ENCODE measurements at regions not wholly inside any gene's neighbourhood (a gene's known extent, or its start where the extent isn't known, plus 50 kb on each side); places are given as distances from the start of the nearest gene placed in this dataset.

DNA sequence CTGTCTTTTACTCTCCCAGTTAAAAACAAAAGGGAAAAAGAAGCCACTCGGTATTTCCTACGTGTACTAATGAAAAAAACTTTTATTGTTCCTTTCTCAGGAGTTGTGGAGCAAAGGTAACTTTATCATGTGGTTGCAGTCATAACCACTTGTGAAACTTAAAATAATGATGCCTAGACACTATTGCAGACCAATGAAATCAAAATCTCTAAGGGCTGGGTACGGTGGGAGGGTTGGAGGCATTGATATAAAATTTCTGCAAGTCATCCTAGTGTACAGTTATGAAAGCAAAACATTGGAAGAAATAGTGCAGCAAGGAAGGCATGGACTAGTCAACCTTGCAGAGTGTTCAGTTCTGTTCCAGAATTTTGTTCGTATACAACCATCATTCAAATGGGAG, 808.8 kb downstream of the TUSC7 start:
- Mint-ChIP-seq H3K27ac (no peak overlapping the region), H3K36me3 (ENCODE audit: low read depth) (no peaks in the 10 kb centered on the region), H3K4me3 (no peak overlapping the region), H3K9me3 (no peaks in the 10 kb centered on the region), H3K27me3 (ENCODE audit: low read depth, poor library complexity) (no peaks in the 10 kb centered on the region), H3K4me1 (peaks cover 9% of the 10 kb centered on the region)
- TF ChIP-seq, protein P1, sequence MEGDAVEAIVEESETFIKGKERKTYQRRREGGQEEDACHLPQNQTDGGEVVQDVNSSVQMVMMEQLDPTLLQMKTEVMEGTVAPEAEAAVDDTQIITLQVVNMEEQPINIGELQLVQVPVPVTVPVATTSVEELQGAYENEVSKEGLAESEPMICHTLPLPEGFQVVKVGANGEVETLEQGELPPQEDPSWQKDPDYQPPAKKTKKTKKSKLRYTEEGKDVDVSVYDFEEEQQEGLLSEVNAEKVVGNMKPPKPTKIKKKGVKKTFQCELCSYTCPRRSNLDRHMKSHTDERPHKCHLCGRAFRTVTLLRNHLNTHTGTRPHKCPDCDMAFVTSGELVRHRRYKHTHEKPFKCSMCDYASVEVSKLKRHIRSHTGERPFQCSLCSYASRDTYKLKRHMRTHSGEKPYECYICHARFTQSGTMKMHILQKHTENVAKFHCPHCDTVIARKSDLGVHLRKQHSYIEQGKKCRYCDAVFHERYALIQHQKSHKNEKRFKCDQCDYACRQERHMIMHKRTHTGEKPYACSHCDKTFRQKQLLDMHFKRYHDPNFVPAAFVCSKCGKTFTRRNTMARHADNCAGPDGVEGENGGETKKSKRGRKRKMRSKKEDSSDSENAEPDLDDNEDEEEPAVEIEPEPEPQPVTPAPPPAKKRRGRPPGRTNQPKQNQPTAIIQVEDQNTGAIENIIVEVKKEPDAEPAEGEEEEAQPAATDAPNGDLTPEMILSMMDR (IDR thresholded peaks at IDR 0.05) = no peak
- no peak for DNase-seq

- Mint-ChIP-seq H3K4me3 (no peak overlapping the region), H3K27me3 (ENCODE audit: low read depth, poor library complexity) (no peaks in the 10 kb centered on the region), H3K27ac (no peak overlapping the region), H3K9me3 (no peaks in the 10 kb centered on the region), H3K4me1 (peaks cover 21% of the 10 kb centered on the region), H3K36me3 (ENCODE audit: low read depth) (no peaks in the 10 kb centered on the region)
- TF ChIP-seq, protein P1 (IDR thresholded peaks at IDR 0.05) = no peak
- DNase-seq = no peak
Observed at GRCh38 chr3:117519776-117520175, 810.2 kb downstream of the TUSC7 start.

- DNase-seq = no peak
- H3K27me3 Mint-ChIP-seq (ENCODE audit: low read depth, poor library complexity) = no peaks in the 10 kb centered on the region
- TF ChIP-seq, protein P1 (IDR thresholded peaks at IDR 0.05) = no peak
- H3K36me3 Mint-ChIP-seq (ENCODE audit: low read depth) = no peaks in the 10 kb centered on the region
- no peaks in the 10 kb centered on the region for H3K9me3 Mint-ChIP-seq
- H3K4me1 Mint-ChIP-seq = peaks cover 28% of the 10 kb centered on the region
- H3K27ac Mint-ChIP-seq = no peak overlapping the region
- H3K4me3 Mint-ChIP-seq = no peak overlapping the region
Observed at GRCh38 chr3:117520582-117520981, 811.0 kb downstream of the TUSC7 start.

GRCh38 chr3:117523418-117523817, 813.8 kb downstream of the TUSC7 start:
- H3K4me3 Mint-ChIP-seq = peak overlapping the region; percentile 26
- H3K27ac Mint-ChIP-seq = peak overlapping the region; percentile 76
- H3K4me1 Mint-ChIP-seq = peaks cover 28% of the 10 kb centered on the region
- DNase-seq = no peak
- TF ChIP-seq, protein P1 (IDR thresholded peaks at IDR 0.05) = no peak
- no peaks in the 10 kb centered on the region for H3K27me3 Mint-ChIP-seq (ENCODE audit: low read depth, poor library complexity)
- H3K9me3 Mint-ChIP-seq = no peaks in the 10 kb centered on the region
- H3K36me3 Mint-ChIP-seq (ENCODE audit: low read depth) = no peaks in the 10 kb centered on the region

- Mint-ChIP-seq H3K36me3 (ENCODE audit: low read depth) (no peaks in the 10 kb centered on the region), H3K27me3 (ENCODE audit: low read depth, poor library complexity) (no peaks in the 10 kb centered on the region), H3K9me3 (no peaks in the 10 kb centered on the region), H3K4me3 (no peak overlapping the region), H3K27ac (no peak overlapping the region), H3K4me1 (peaks cover 28% of the 10 kb centered on the region)
- TF ChIP-seq, protein P1 (IDR thresholded peaks at IDR 0.05) = no peak
- no peak for DNase-seq
Observed at GRCh38 chr3:117524890-117525289, 815.3 kb downstream of the TUSC7 start.

GRCh38 chr3:117526470-117527079, 817.0 kb downstream of the TUSC7 start:
- no peak for DNase-seq
- Mint-ChIP-seq H3K27ac (no peak overlapping the region), H3K4me3 (no peak overlapping the region)

More at GRCh38 chr3:117526470-117527079, 817.0 kb downstream of the TUSC7 start:
- Mint-ChIP-seq H3K9me3 (no peaks in the 10 kb centered on the region), H3K36me3 (ENCODE audit: low read depth) (no peaks in the 10 kb centered on the region), H3K4me1 (peaks cover 38% of the 10 kb centered on the region), H3K27me3 (ENCODE audit: low read depth, poor library complexity) (no peaks in the 10 kb centered on the region)
- TF ChIP-seq, protein P1 (IDR thresholded peaks at IDR 0.05) = peak; percentile 60

All from nephron progenitor cell (in vitro differentiated cells).